A673 (cell line): ENCODE measurements at regions not wholly inside any gene's neighbourhood (a gene's known extent, or its start where the extent isn't known, plus 50 kb on each side); places are given as distances from the start of the nearest gene placed in this dataset.

Experiments
- CTCF ChIP-seq: fragments of 300-800, 200-600 bp; sonication (generic); conservative IDR thresholded peaks from 2 replicates; pipeline ENCODE4 v1.5.1; 2017; ENCODE audit warnings: low read depth, mild to moderate bottlenecking, antibody characterized with exemption, low read length, moderate library complexity, mixed read lengths
- EZH2 ChIP-seq: fragments of 200-600 bp; sonication (generic); IDR thresholded peaks from 2 replicates; pipeline ENCODE4 v1.6.1; 2017; ENCODE audit warnings: borderline replicate concordance, low read depth, mild to moderate bottlenecking, mixed read lengths, antibody characterized with exemption, low read length; ENCODE audit not compliant: poor library complexity, severe bottlenecking

GRCh38 chr5:86749841-86750240 lies 132.1 kb downstream of the COX7C start:
- TF ChIP-seq CTCF (no peak), EZH2 (no peak)
